GM10248 (cell line): ENCODE measurements at regions not wholly inside any gene's neighbourhood (a gene's known extent, or its start where the extent isn't known, plus 50 kb on each side); places are given as distances from the start of the nearest gene placed in this dataset.

ENCODE experiments used
- CTCF ChIA-PET: fragments of 300-600 bp; sonication (Branson Sonifier 250); formaldehyde crosslinking; extraction: SDS; loops from one replicate; lab custom pipeline; 2021; ENCODE audit warnings: antibody characterized with exemption; lab: Yijun Ruan, JAX
- POLR2A ChIA-PET: fragments of 350-650 bp; sonication (Branson Sonifier 250); formaldehyde crosslinking; extraction: SDS; loops from one replicate; lab custom pipeline; 2020; ENCODE audit warnings: antibody characterized with exemption; lab: Yijun Ruan, JAX
- DNase-seq: peaks from one replicate; pipeline ENCODE4 v3.0.0; 2012; ENCODE audit errors: extremely low spot score
- TF ChIP-seq, protein P1 (sequence below): IDR thresholded peaks from 2 replicates; pipeline ENCODE4 v1.5.1; 2012; ENCODE audit warnings: mild to moderate bottlenecking, low read depth; ENCODE audit errors: extremely low read depth, missing control alignments, control extremely low read depth

- no peak for DNase-seq
- CTCF ChIA-PET = no interaction called here
- POLR2A ChIA-PET = no interaction called here
- TF ChIP-seq, protein P1, sequence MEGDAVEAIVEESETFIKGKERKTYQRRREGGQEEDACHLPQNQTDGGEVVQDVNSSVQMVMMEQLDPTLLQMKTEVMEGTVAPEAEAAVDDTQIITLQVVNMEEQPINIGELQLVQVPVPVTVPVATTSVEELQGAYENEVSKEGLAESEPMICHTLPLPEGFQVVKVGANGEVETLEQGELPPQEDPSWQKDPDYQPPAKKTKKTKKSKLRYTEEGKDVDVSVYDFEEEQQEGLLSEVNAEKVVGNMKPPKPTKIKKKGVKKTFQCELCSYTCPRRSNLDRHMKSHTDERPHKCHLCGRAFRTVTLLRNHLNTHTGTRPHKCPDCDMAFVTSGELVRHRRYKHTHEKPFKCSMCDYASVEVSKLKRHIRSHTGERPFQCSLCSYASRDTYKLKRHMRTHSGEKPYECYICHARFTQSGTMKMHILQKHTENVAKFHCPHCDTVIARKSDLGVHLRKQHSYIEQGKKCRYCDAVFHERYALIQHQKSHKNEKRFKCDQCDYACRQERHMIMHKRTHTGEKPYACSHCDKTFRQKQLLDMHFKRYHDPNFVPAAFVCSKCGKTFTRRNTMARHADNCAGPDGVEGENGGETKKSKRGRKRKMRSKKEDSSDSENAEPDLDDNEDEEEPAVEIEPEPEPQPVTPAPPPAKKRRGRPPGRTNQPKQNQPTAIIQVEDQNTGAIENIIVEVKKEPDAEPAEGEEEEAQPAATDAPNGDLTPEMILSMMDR = no peak
These were observed 146.4 kb upstream of the COPS8 start for GRCh38 chr2:236939271-236939670.

- ChIA-PET POLR2A (no interaction called here), CTCF (no interaction called here)
- TF ChIP-seq, protein P1 = no peak
- DNase-seq = no peak
These were observed 145.9 kb upstream of the COPS8 start for GRCh38 chr2:236939721-236940231.

DNA sequence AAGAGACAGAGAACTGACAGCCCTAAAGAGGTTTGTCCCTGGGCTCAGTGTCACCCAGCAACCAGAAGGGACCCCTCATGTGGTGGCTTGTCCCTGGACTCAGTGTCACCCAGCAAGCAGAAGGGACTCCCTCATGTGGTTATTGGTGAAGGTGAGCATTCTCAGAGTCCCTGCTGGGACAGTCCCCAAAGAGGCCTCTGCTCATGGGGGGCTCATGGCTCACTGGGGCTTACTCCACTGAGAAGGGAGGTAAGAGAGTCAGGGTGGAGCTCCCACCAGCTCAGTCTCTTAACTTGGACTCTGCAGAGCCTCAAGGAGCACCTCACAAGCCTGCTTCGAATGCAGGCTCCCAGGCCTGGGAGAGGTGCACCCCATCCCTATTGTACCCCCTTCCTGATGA is 145.2 kb upstream of the COPS8 start:
- TF ChIP-seq, protein P1 = no peak
- peak; percentile 29 for DNase-seq
- ChIA-PET CTCF (no interaction called here), POLR2A (no interaction called here)

DNA sequence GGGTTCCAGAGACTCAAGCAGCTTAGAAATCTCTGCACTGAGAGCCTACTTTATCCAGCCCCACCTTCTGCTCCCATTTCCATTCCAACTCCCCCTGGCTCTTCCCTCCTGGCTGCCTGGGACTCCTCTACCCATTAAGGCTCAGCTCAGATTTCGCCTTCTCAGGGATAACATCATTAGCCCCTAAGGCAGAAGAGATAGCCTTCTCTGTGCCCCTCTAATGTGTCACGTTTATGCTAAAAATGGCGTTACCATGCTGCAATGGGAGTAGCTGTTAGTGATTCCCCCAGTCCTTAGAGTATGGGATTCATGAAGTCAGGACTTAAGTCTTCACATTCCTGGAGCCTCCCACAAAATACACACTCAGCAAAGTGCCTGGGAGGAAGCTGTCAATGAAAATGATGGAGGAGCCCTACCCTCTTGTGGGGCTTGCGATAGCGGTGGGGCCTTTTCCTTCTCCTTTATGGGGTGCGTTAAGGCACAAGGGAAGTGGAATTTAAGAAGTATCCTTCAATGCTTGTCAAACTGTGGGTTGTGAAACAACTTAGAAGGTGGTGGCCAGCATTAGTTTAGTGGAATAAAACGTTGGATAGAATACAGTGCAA is 144.7 kb upstream of the COPS8 start:
- POLR2A ChIA-PET = no interaction called here
- no peak for DNase-seq
- CTCF ChIA-PET = interaction anchor here (1.0 kb wide), 1 partner anchor 12 kb away, joined by 3 read pairs; no protein-coding TSS in a partner anchor
- TF ChIP-seq, protein P1 = no peak

DNA sequence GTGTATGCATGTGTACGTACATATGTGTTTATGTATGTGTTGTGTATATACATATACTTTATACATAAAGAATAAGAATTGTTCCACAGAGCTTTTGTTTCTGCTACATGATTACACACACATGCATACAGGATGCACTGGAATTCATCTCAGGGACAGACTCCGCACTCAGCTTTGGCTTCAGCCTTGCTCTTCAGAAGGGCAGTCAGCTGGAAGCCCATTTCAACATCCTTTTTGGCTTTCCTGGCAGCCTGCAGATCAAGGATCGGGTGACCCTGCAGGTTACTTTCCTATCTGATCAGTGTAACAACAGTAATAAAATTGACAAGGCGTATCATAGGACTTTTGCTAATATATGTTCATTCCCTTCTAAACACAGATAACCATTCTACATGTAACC is 144.1 kb upstream of the COPS8 start:
- TF ChIP-seq, protein P1 = no peak
- no peak for DNase-seq
- ChIA-PET POLR2A (no interaction called here), CTCF (interaction anchor here (1.0 kb wide), 1 partner anchor 11 kb away, joined by 3 read pairs; no protein-coding TSS in a partner anchor)

DNA sequence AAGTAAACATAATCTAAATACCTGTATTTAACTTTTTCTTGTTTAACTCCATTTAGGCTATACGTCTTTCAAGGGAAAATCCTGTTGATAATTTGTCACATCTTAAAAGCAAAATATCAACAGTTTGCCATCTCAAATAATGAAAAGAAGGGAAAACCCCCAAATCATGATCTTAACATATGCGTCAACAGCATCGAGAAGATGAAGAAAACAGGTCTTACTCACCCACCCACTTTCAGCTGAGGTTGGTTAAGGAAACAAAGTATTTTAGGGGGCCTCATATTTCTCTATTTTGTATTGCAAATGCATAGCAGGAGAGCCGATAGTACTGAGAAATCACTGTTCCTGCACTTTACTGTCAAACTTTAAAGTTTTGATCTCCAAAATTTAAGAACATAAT is 143.1 kb upstream of the COPS8 start:
- DNase-seq = no peak
- ChIA-PET CTCF (interaction anchor here (1.6 kb wide), 1 partner anchor 14 kb away, joined by 4 read pairs; no protein-coding TSS in a partner anchor), POLR2A (no interaction called here)
- TF ChIP-seq, protein P1 = no peak
